B cell (primary cell): ENCODE measurements at regions not wholly inside any gene's neighbourhood (a gene's known extent, or its start where the extent isn't known, plus 50 kb on each side); places are given as distances from the start of the nearest gene placed in this dataset.

Source experiments
- ATAC-seq: fragments of 200-7000 bp; cut with Tn5 transposase; one replicate; pipeline ENCODE4 v1.10.0; 2021; ENCODE audit warnings: low read depth, mild to moderate bottlenecking, moderate number of reproducible peaks, moderate library complexity
- CTCF ChIA-PET: fragments of 350-600 bp; sonication (Branson Sonifier 250); formaldehyde crosslinking; loops from one replicate; lab custom pipeline; 2021; ENCODE audit warnings: antibody characterized with exemption, inconsistent platforms; lab: Charles Lee
- POLR2A ChIA-PET: fragments of 350-600 bp; sonication (Branson Sonifier 250); formaldehyde crosslinking; loops from one replicate; lab custom pipeline; 2021; ENCODE audit warnings: antibody characterized with exemption; lab: Charles Lee
- DNase-seq: peaks from one replicate; pipeline ENCODE4 v3.0.0; 2013
- H2AFZ ChIP-seq: 2 replicates; pipeline ENCODE4 v1.6.1; 2012; ENCODE audit warnings: mild to moderate bottlenecking, low read depth, low read length; ENCODE audit not compliant: insufficient read depth, poor library complexity, severe bottlenecking
- H3K27ac ChIP-seq, 2 donors: 1 replicate in 1 of 2; 2 replicates in 1 of 2; pipeline ENCODE4 v1.5.1; 2012 to 2013; ENCODE audit warnings: low read length in 2 of 2, mild to moderate bottlenecking in 2 of 2, moderate library complexity in 1 of 2
- H3K27me3 ChIP-seq, 4 experiments: fragments of 200-600 bp in 1 of 4; sonication (generic) in 1 of 4; replicated peaks in 1 of 4; 1 replicate in 2 of 4; 2 replicates in 2 of 4; pipeline versions ENCODE4 v1.6.1 to v1.7.0; 2013 to 2016; ENCODE audit warnings: low read length in 3 of 4, mild to moderate bottlenecking in 2 of 4, mixed read lengths in 1 of 4, moderate library complexity in 1 of 4; ENCODE audit not compliant: insufficient read depth in 4 of 4, control insufficient read depth in 3 of 4; ENCODE audit errors: control extremely low read depth in 1 of 4
- H3K36me3 ChIP-seq, 2 experiments: replicated peaks in 1 of 2; 1 replicate in 1 of 2; 2 replicates in 1 of 2; pipeline versions ENCODE4 v1.6.1 to v1.7.1; 2013; ENCODE audit warnings: low read length in 1 of 2; ENCODE audit not compliant: insufficient read depth in 2 of 2, control insufficient read depth in 1 of 2; ENCODE audit errors: control extremely low read depth in 1 of 2, extremely low read depth in 1 of 2
- H3K4me1 ChIP-seq, 2 donors: fragments of 200-600 bp in 1 of 2; sonication (generic) in 1 of 2; 1 replicate in 1 of 2; 2 replicates in 1 of 2; pipeline versions ENCODE4 v1.5.1 to v1.6.1; 2013 to 2017; ENCODE audit warnings: low read length in 2 of 2; ENCODE audit not compliant: control insufficient read depth in 2 of 2, insufficient read depth in 2 of 2
- H3K4me2 ChIP-seq: replicated peaks from 2 replicates; pipeline ENCODE3; 2012; ENCODE audit warnings: mild to moderate bottlenecking, low read depth, low read length; ENCODE audit not compliant: poor library complexity, severe bottlenecking
- H3K4me3 ChIP-seq, 5 experiments: fragments of 200-600 bp in 1 of 5; sonication (generic) in 1 of 5; 1 replicate in 3 of 5; 2 replicates in 2 of 5; pipeline versions ENCODE4 v1.5.1 to v1.7.0; 2011 to 2016; ENCODE audit warnings: low read length in 4 of 5, mild to moderate bottlenecking in 4 of 5, low read depth in 2 of 5, control low read depth in 1 of 5, moderate library complexity in 1 of 5; ENCODE audit not compliant: insufficient read depth in 1 of 5; ENCODE audit errors: control extremely low read depth in 1 of 5, extremely low read depth in 1 of 5
- H3K79me2 ChIP-seq: fragments of 200-600 bp; sonication (generic); one replicate; pipeline ENCODE4 v1.6.0; 2016; ENCODE audit warnings: low read length; ENCODE audit not compliant: control insufficient read depth, insufficient read depth
- H3K9ac ChIP-seq: fragments of 200-600 bp; sonication (generic); 2 replicates; pipeline ENCODE4 v1.6.1; 2017; ENCODE audit warnings: mild to moderate bottlenecking, low read length, moderate library complexity
- H3K9me3 ChIP-seq, 3 donors: one replicate each; pipeline versions ENCODE4 v1.6.1 to v1.7.1; 2013; ENCODE audit warnings: low read length in 2 of 3; ENCODE audit not compliant: control insufficient read depth in 2 of 3, insufficient read depth in 1 of 3; ENCODE audit errors: control extremely low read depth in 1 of 3
- H4K20me1 ChIP-seq: 2 replicates; pipeline ENCODE4 v1.6.0; 2012; ENCODE audit warnings: mild to moderate bottlenecking, low read length; ENCODE audit not compliant: insufficient read depth, control insufficient read depth, poor library complexity, severe bottlenecking
- H3K27ac Mint-ChIP-seq: one replicate; pipeline ENCODE4 v1.8.0; 2021; ENCODE audit warnings: mixed read lengths
- H3K27me3 Mint-ChIP-seq: one replicate; pipeline ENCODE4 v1.8.0; 2021; ENCODE audit warnings: mixed read lengths
- H3K4me1 Mint-ChIP-seq: one replicate; pipeline ENCODE4 v1.8.0; 2021; ENCODE audit warnings: mixed read lengths
- H3K4me3 Mint-ChIP-seq: one replicate; pipeline ENCODE4 v1.8.0; 2021; ENCODE audit warnings: mixed read lengths
- H3K9me3 Mint-ChIP-seq: one replicate; pipeline ENCODE4 v1.8.0; 2022; ENCODE audit warnings: mixed read lengths; ENCODE audit not compliant: insufficient read depth
- CTCF ChIP-seq: fragments of 200-600 bp; IDR thresholded peaks from one replicate; pipeline ENCODE4 v1.8.0; 2022; ENCODE audit warnings: antibody characterized with exemption, mild to moderate bottlenecking
- EZH2 ChIP-seq: IDR thresholded peaks from 2 replicates; pipeline ENCODE4 v1.6.1; 2012; ENCODE audit warnings: borderline replicate concordance, low read depth, mild to moderate bottlenecking, moderate library complexity, low read length; ENCODE audit not compliant: insufficient read depth, poor library complexity, severe bottlenecking
- WGBS: methylation state at CpG from one replicate; pipeline ENCODE4 v1.1.5; 2013; ENCODE audit warnings: missing lambda C conversion rate; ENCODE audit not compliant: insufficient coverage; 5-methylcytosine and 5-hydroxymethylcytosine counted together
- intact Hi-C: fragments of 100-400 bp; cut with micrococcal nuclease; formaldehyde crosslinking; loops from one replicate; pipeline ENCODE4 v1.10.0; 2022

- ATAC-seq, result no peak
- intact Hi-C loops, result no loop called here
- Mint-ChIP-seq H3K4me1 (no peaks in the 10 kb centered on the region), H3K9me3 (no peaks in the 10 kb centered on the region), H3K27me3 (no peaks in the 10 kb centered on the region), H3K27ac (no peak overlapping the region), H3K4me3 (no peak overlapping the region)
- Histone ChIP-seq H3K9me3 (peaks cover 0 to 4% (median 0%) of the 10 kb centered on the region in 3 donors), H2AFZ (no peak overlapping the region), H3K4me1 (no peaks in the 10 kb centered on the region), H3K27ac (no peak overlapping the region), H3K4me3 (no peak overlapping the region), H4K20me1 (no peaks in the 10 kb centered on the region), H3K79me2 (no peaks in the 10 kb centered on the region), H3K36me3 (no peaks in the 10 kb centered on the region), H3K27me3 (peaks cover 0 to 6% (median 0%) of the 10 kb centered on the region in 4 experiments), H3K4me2 (no peak overlapping the region), H3K9ac (no peak overlapping the region)
- ChIA-PET CTCF (no interaction called here), POLR2A (no interaction called here)
- no peak for DNase-seq
- no CpG with 5 or more reads among the region's 2 CpGs for WGBS
- TF ChIP-seq EZH2 (no peak), CTCF (no peak)
These were observed 589.5 kb upstream of the CADM1 start for GRCh38 chr11:116093481-116094270.

GRCh38 chr11:116093065-116093464 lies 588.9 kb upstream of the CADM1 start:
- Histone ChIP-seq H3K79me2 (no peaks in the 10 kb centered on the region), H3K27me3 (peaks cover 0 to 6% (median 0%) of the 10 kb centered on the region in 4 experiments), H3K4me2 (no peak overlapping the region), H3K9me3 (peaks cover 0 to 4% (median 0%) of the 10 kb centered on the region in 3 donors), H3K27ac (no peak overlapping the region), H3K9ac (no peak overlapping the region), H3K4me3 (no peak overlapping the region), H3K4me1 (no peaks in the 10 kb centered on the region), H4K20me1 (no peaks in the 10 kb centered on the region), H2AFZ (no peak overlapping the region), H3K36me3 (no peaks in the 10 kb centered on the region)
- intact Hi-C loops, result no loop called here
- Mint-ChIP-seq H3K27ac (no peak overlapping the region), H3K4me3 (no peak overlapping the region), H3K9me3 (no peaks in the 10 kb centered on the region), H3K27me3 (no peaks in the 10 kb centered on the region), H3K4me1 (no peaks in the 10 kb centered on the region)
- ChIA-PET CTCF (no interaction called here), POLR2A (no interaction called here)
- TF ChIP-seq CTCF (no peak), EZH2 (no peak)
- DNase-seq, result no peak
- WGBS, result 85% methylated on average over 7 of the region's 7 CpGs
- ATAC-seq, result no peak
